ENCODE measurements at regions not wholly inside any gene's neighbourhood (a gene's known extent, or its start where the extent isn't known, plus 50 kb on each side); places are given as distances from the start of the nearest gene placed in this dataset.

DNA sequence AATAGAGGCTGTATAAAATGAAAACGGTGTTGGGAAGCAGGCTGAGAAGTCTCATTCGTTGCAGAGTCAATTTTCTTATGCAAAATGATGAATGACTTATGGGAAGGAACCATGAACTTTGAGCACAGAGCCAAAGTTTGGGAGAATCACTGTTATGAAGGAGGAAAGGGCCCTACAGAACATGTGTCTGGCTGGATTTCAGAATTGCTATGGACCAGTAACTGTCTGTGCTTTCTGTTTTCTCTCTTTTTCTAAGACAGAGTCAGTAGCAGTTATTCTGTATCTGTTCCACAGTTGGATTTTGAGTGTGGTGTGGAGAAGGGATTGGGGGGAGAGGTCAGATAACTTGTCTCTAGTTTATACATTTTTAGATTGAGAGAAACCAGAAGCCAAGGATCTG is 265.0 kb upstream of the HS3ST1 start:
- TF ChIP-seq, protein P1, sequence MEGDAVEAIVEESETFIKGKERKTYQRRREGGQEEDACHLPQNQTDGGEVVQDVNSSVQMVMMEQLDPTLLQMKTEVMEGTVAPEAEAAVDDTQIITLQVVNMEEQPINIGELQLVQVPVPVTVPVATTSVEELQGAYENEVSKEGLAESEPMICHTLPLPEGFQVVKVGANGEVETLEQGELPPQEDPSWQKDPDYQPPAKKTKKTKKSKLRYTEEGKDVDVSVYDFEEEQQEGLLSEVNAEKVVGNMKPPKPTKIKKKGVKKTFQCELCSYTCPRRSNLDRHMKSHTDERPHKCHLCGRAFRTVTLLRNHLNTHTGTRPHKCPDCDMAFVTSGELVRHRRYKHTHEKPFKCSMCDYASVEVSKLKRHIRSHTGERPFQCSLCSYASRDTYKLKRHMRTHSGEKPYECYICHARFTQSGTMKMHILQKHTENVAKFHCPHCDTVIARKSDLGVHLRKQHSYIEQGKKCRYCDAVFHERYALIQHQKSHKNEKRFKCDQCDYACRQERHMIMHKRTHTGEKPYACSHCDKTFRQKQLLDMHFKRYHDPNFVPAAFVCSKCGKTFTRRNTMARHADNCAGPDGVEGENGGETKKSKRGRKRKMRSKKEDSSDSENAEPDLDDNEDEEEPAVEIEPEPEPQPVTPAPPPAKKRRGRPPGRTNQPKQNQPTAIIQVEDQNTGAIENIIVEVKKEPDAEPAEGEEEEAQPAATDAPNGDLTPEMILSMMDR (IDR thresholded peaks at IDR 0.05; ENCODE audit: low read depth, low read length, missing input control) = no peak
- TF ChIP-seq RAD21 (IDR thresholded peaks at IDR 0.05) = no peak
